NCI-H82 treated with DMSO at 0.1 percent for 48 hours (cell line): ENCODE measurements at regions not wholly inside any gene's neighbourhood (a gene's known extent, or its start where the extent isn't known, plus 50 kb on each side); places are given as distances from the start of the nearest gene placed in this dataset.

Experiments used
- DNase-seq: peaks from one replicate; lab custom pipeline; 2025; ENCODE audit not compliant: unreplicated experiment; lab: John Stamatoyannopoulos, UW

- no peak for DNase-seq
These were observed 1163.1 kb upstream of the MIR17HG start for GRCh38 chr13:90184355-90184754.

- DNase-seq, result no peak
These were observed 1161.8 kb upstream of the MIR17HG start for GRCh38 chr13:90185734-90186133.

GRCh38 chr13:90187478-90188350 lies 1159.8 kb upstream of the MIR17HG start:
- no peak for DNase-seq

GRCh38 chr13:90188351-90188636 lies 1159.2 kb upstream of the MIR17HG start:
- no peak for DNase-seq

GRCh38 chr13:90197722-90198121 lies 1149.8 kb upstream of the MIR17HG start:
- no peak for DNase-seq

- no peak for DNase-seq
These were observed 1146.3 kb upstream of the MIR17HG start for GRCh38 chr13:90201202-90201601.

- no peak for DNase-seq
These were observed 1145.6 kb upstream of the MIR17HG start for GRCh38 chr13:90201676-90202460.

GRCh38 chr13:90205081-90205480 lies 1142.4 kb upstream of the MIR17HG start:
- no peak for DNase-seq

- no peak for DNase-seq
These were observed 1141.6 kb upstream of the MIR17HG start for GRCh38 chr13:90205911-90206310.

- DNase-seq, result no peak
These were observed 1130.2 kb upstream of the MIR17HG start for GRCh38 chr13:90217275-90217674.

- DNase-seq, result no peak
These were observed 1124.7 kb upstream of the MIR17HG start for GRCh38 chr13:90222758-90223157.

- DNase-seq, result no peak
These were observed 1117.2 kb upstream of the MIR17HG start for GRCh38 chr13:90230311-90230710.

- DNase-seq, result no peak
These were observed 1115.2 kb upstream of the MIR17HG start for GRCh38 chr13:90232291-90232690.

- no peak for DNase-seq
These were observed 1113.4 kb upstream of the MIR17HG start for GRCh38 chr13:90233933-90234672.

GRCh38 chr13:90237852-90238251 lies 1109.6 kb upstream of the MIR17HG start:
- no peak for DNase-seq

GRCh38 chr13:90238413-90238812 lies 1109.1 kb upstream of the MIR17HG start:
- no peak for DNase-seq

- DNase-seq, result no peak
These were observed 1108.4 kb upstream of the MIR17HG start for GRCh38 chr13:90239130-90239529.

GRCh38 chr13:90246005-90246404 lies 1101.5 kb upstream of the MIR17HG start:
- no peak for DNase-seq

GRCh38 chr13:90246687-90247345 lies 1100.7 kb upstream of the MIR17HG start:
- no peak for DNase-seq

- no peak for DNase-seq
These were observed 1093.7 kb upstream of the MIR17HG start for GRCh38 chr13:90253806-90254205.

- DNase-seq, result no peak
These were observed 1093.0 kb upstream of the MIR17HG start for GRCh38 chr13:90254437-90254836.
